ENCODE measurements at regions not wholly inside any gene's neighbourhood (a gene's known extent, or its start where the extent isn't known, plus 50 kb on each side); places are given as distances from the start of the nearest gene placed in this dataset.

- no peak for DNase-seq
These were observed 73.2 kb downstream of the GPR37 start for GRCh38 chr7:124692425-124692824.

GRCh38 chr7:124690840-124691239 is 74.8 kb downstream of the GPR37 start:
- no peak for DNase-seq

GRCh38 chr7:124689931-124690330 is 75.7 kb downstream of the GPR37 start:
- no peak for DNase-seq

- no peak for DNase-seq
These were observed 76.1 kb downstream of the GPR37 start for GRCh38 chr7:124689523-124689922.

GRCh38 chr7:124688991-124689390 is 76.6 kb downstream of the GPR37 start:
- no peak for DNase-seq

GRCh38 chr7:124686543-124687171 is 78.9 kb downstream of the GPR37 start:
- no peak for DNase-seq

- DNase-seq = no peak
These were observed 83.6 kb downstream of the GPR37 start for GRCh38 chr7:124681946-124682345.

- no peak for DNase-seq
These were observed 85.3 kb downstream of the GPR37 start for GRCh38 chr7:124680304-124680703.

GRCh38 chr7:124679586-124680225 is 85.9 kb downstream of the GPR37 start:
- no peak for DNase-seq

- DNase-seq = no peak
These were observed 86.4 kb downstream of the GPR37 start for GRCh38 chr7:124679146-124679545.

GRCh38 chr7:124674451-124674850 is 91.1 kb downstream of the GPR37 start:
- DNase-seq = no peak

- no peak for DNase-seq
These were observed 93.6 kb downstream of the GPR37 start for GRCh38 chr7:124672011-124672410.

GRCh38 chr7:124667312-124668153 is 98.1 kb downstream of the GPR37 start:
- DNase-seq = no peak

GRCh38 chr7:124662937-124663336 is 102.7 kb downstream of the GPR37 start:
- no peak for DNase-seq

- no peak for DNase-seq
These were observed 103.2 kb downstream of the GPR37 start for GRCh38 chr7:124662372-124662771.

- DNase-seq = no peak
These were observed 109.6 kb downstream of the GPR37 start for GRCh38 chr7:124655990-124656389.

GRCh38 chr7:124652237-124652636 is 113.4 kb downstream of the GPR37 start:
- DNase-seq = no peak

GRCh38 chr7:124651136-124651535 is 114.5 kb downstream of the GPR37 start:
- DNase-seq = no peak

GRCh38 chr7:124649397-124650014 is 116.1 kb downstream of the GPR37 start:
- DNase-seq = no peak

- DNase-seq = no peak
These were observed 117.8 kb downstream of the GPR37 start for GRCh38 chr7:124647630-124648306.

GRCh38 chr7:124645704-124646103 is 119.9 kb downstream of the GPR37 start:
- no peak for DNase-seq

- no peak for DNase-seq
These were observed 122.2 kb downstream of the GPR37 start for GRCh38 chr7:124643311-124643811.

GRCh38 chr7:124635416-124635815 is 130.2 kb downstream of the GPR37 start:
- DNase-seq = no peak
